ENCODE measurements at regions not wholly inside any gene's neighbourhood (a gene's known extent, or its start where the extent isn't known, plus 50 kb on each side); places are given as distances from the start of the nearest gene placed in this dataset.

DNA sequence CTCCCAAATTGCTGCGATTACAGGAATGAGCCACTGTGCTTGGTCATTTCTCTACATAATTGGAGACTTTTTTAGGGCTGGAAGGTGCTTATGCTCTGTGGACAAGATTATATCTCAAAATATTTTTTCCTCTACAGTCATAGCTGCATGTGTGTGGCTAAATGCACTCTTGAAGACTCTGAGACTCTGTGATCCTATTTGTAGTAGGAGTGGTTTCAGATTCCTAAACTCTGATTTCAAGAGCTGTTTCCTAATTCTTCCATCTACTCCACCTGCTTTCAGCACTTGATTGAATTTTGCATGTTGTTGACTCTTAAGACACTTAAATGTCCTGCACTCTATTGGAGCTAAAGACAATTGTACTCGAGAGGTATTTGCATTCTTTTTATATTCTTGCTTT, 78.0 kb downstream of the KLF5 start:
- no CpG with 5 or more reads among the region's 2 CpGs for WGBS (ENCODE audit: insufficient coverage, low lambda C conversion rate)
- no peaks in the 10 kb centered on the region for H3K36me3 ChIP-seq (ENCODE audit: control insufficient read depth, insufficient read depth, low read length)
- no peak overlapping the region for H3K4me3 ChIP-seq (ENCODE audit: low read length)
- H3K27me3 ChIP-seq (ENCODE audit: control insufficient read depth, insufficient read depth, low read length): no peaks in the 10 kb centered on the region
- peak overlapping the region; percentile 2 for H3K27ac ChIP-seq (ENCODE audit: low read length)
- H3K9me3 ChIP-seq (ENCODE audit: control insufficient read depth, low read depth, low read length): peaks cover 7% of the 10 kb centered on the region
- peaks cover 28% of the 10 kb centered on the region for H3K4me1 ChIP-seq (ENCODE audit: control insufficient read depth, insufficient read depth, low read length)
- no peak for DNase-seq

DNA sequence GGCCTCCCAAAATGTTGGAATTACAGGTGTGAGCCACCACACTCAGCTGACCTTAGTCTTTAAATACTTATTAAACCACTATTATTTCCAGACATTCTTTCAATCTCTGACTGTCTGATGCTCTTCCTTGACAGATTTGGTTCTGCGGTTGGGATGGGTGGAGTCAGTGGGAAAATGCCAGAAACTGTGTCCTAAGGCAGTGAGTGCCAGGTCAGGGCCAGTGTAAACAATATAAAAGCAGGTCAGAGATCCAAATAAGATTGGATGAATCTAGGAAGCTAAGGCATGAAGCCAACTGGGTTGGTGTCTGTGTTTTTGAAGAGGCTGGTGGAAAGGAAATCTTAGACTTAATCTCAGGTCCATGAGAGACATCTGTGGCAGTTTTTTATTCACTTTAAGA, 74.7 kb downstream of the KLF5 start:
- WGBS (ENCODE audit: insufficient coverage, low lambda C conversion rate): no CpG with 5 or more reads among the region's 1 CpG

DNA sequence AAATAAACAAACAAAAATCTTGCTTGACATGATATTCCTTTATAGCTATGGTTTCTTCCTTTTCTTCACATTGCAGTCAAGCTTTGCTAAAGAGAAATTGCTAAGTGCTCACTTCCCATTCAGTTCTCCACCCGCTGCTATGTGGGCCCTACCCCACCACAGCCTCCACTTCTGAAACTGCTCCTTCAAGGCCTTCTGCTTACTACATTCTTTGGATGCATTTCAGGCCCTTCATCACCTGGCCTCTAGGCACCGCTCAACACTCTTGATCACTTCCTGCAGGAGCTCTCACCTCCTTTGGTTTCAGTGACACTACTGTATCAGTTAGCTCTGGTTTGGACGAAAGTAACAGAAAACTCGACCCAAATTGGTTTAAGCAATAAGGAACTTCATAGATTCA, 72.4 kb downstream of the KLF5 start:
- no peak overlapping the region for H3K27ac ChIP-seq (ENCODE audit: low read length)
- H3K9me3 ChIP-seq (ENCODE audit: control insufficient read depth, low read depth, low read length): peaks cover 7% of the 10 kb centered on the region
- no peak overlapping the region for H3K4me3 ChIP-seq (ENCODE audit: low read length)
- H3K27me3 ChIP-seq (ENCODE audit: control insufficient read depth, insufficient read depth, low read length): no peaks in the 10 kb centered on the region
- H3K4me1 ChIP-seq (ENCODE audit: control insufficient read depth, insufficient read depth, low read length): no peaks in the 10 kb centered on the region
- H3K36me3 ChIP-seq (ENCODE audit: control insufficient read depth, insufficient read depth, low read length): no peaks in the 10 kb centered on the region
- DNase-seq: no peak
- 93% methylated on average over 2 of the region's 4 CpGs for WGBS (ENCODE audit: insufficient coverage, low lambda C conversion rate)

More for the DNA sequence above, 74.7 kb downstream of the KLF5 start:
- Histone ChIP-seq H3K9me3 (ENCODE audit: control insufficient read depth, low read depth, low read length) (peaks cover 7% of the 10 kb centered on the region), H3K4me1 (ENCODE audit: control insufficient read depth, insufficient read depth, low read length) (peaks cover 10% of the 10 kb centered on the region), H3K27me3 (ENCODE audit: control insufficient read depth, insufficient read depth, low read length) (no peaks in the 10 kb centered on the region), H3K4me3 (ENCODE audit: low read length) (no peak overlapping the region), H3K36me3 (ENCODE audit: control insufficient read depth, insufficient read depth, low read length) (no peaks in the 10 kb centered on the region), H3K27ac (ENCODE audit: low read length) (no peak overlapping the region)
- no peak for DNase-seq

DNA sequence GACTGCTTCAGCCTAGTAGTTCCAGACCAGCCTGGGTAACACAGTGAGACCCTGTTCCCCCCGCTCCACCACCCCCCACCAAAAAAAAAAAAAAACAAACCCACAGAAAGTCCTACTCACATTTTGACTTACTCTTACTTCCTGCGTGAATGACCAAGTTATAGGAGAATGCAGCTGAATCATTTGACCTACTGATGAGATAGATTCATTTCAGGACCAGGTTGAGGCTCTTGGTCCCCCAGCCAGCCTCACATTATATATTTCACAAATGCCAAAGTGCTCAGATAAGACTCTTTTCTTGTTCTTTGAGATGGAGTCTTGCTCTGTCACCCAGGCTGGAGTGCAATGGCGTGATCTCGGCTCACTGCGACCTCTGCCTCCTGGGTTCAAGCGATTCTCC, 70.2 kb downstream of the KLF5 start:
- Histone ChIP-seq H3K4me3 (ENCODE audit: low read length) (no peak overlapping the region), H3K9me3 (ENCODE audit: control insufficient read depth, low read depth, low read length) (no peaks in the 10 kb centered on the region), H3K36me3 (ENCODE audit: control insufficient read depth, insufficient read depth, low read length) (no peaks in the 10 kb centered on the region), H3K4me1 (ENCODE audit: control insufficient read depth, insufficient read depth, low read length) (no peaks in the 10 kb centered on the region), H3K27ac (ENCODE audit: low read length) (no peak overlapping the region), H3K27me3 (ENCODE audit: control insufficient read depth, insufficient read depth, low read length) (no peaks in the 10 kb centered on the region)
- no CpG with 5 or more reads among the region's 6 CpGs for WGBS (ENCODE audit: insufficient coverage, low lambda C conversion rate)
- no peak for DNase-seq
